GM23338 (cell line): ENCODE measurements at regions not wholly inside any gene's neighbourhood (a gene's known extent, or its start where the extent isn't known, plus 50 kb on each side); places are given as distances from the start of the nearest gene placed in this dataset.
"Not testable (repeated sequence)": the region's sequence is repeated elsewhere in the genome, so short reads cannot be mapped to it uniquely, and the experiment has no call there.

Source experiments
- CTCF ChIP-seq, 2 experiments: fragments of 200-600 bp in 1 of 2; sonication (generic) in 1 of 2; conservative IDR thresholded peaks; 2 replicates each; pipeline versions ENCODE4 v1.5.1 to v1.6.1; 2016 to 2017; ENCODE audit warnings: antibody characterized with exemption in 2 of 2, low read depth in 2 of 2, mild to moderate bottlenecking in 2 of 2, moderate library complexity in 1 of 2
- EZH2 ChIP-seq: fragments of 200-600 bp; sonication (generic); IDR thresholded peaks from one replicate; pipeline ENCODE4 v1.8.0; 2017; ENCODE audit warnings: antibody characterized with exemption, mild to moderate bottlenecking, low read depth; ENCODE audit not compliant: unreplicated experiment

- not testable (repeated sequence) for TF ChIP-seq EZH2
- peak; percentile 30 to 40; a peak in 3 of 4 replicates for TF ChIP-seq CTCF (conservative IDR thresholded peaks at IDR 0.05; ENCODE audit: low read depth in 2 of 2)
Observed at GRCh38 chr6:19904408-19904807, 67.2 kb downstream of the ID4 start.
